Activated CD4-positive, alpha-beta T cell treated with anti-CD3 and anti-CD28 coated beads, Interleukin-2, amount 50 U/mL, for 16 hours (primary cell): ENCODE measurements at regions not wholly inside any gene's neighbourhood (a gene's known extent, or its start where the extent isn't known, plus 50 kb on each side); places are given as distances from the start of the nearest gene placed in this dataset.

ENCODE experiments used
- DNase-seq: peaks from one replicate; pipeline ENCODE4 v3.0.0-alpha.2; 2020

- DNase-seq: no peak
Observed at GRCh38 chr9:16025627-16026026, 472.8 kb downstream of the CCDC171 start.

- no peak for DNase-seq
Observed at GRCh38 chr9:16026886-16027285, 474.0 kb downstream of the CCDC171 start.

GRCh38 chr9:16028548-16028947, 475.7 kb downstream of the CCDC171 start:
- DNase-seq: no peak

GRCh38 chr9:16029046-16029615, 476.3 kb downstream of the CCDC171 start:
- no peak for DNase-seq

- no peak for DNase-seq
Observed at GRCh38 chr9:16029796-16030363, 477.0 kb downstream of the CCDC171 start.

GRCh38 chr9:16030528-16031185, 477.8 kb downstream of the CCDC171 start:
- peak; percentile 24 for DNase-seq

GRCh38 chr9:16031486-16031885, 478.6 kb downstream of the CCDC171 start:
- DNase-seq: no peak

GRCh38 chr9:16031971-16032370, 479.1 kb downstream of the CCDC171 start:
- DNase-seq: no peak

GRCh38 chr9:16032799-16033198, 480.0 kb downstream of the CCDC171 start:
- no peak for DNase-seq

GRCh38 chr9:16033253-16033652, 480.4 kb downstream of the CCDC171 start:
- DNase-seq: no peak

GRCh38 chr9:16033921-16034691, 481.3 kb downstream of the CCDC171 start:
- DNase-seq: no peak

- DNase-seq: no peak
Observed at GRCh38 chr9:16039218-16039987, 486.6 kb downstream of the CCDC171 start.

GRCh38 chr9:16039988-16040761, 487.3 kb downstream of the CCDC171 start:
- DNase-seq: no peak

GRCh38 chr9:16043756-16044578, 491.1 kb downstream of the CCDC171 start:
- no peak for DNase-seq

GRCh38 chr9:16044579-16044881, 491.7 kb downstream of the CCDC171 start:
- DNase-seq: no peak

GRCh38 chr9:16045651-16046280, 492.9 kb downstream of the CCDC171 start:
- no peak for DNase-seq

GRCh38 chr9:16046713-16047112, 493.9 kb downstream of the CCDC171 start:
- DNase-seq: no peak

GRCh38 chr9:16048129-16048528, 495.3 kb downstream of the CCDC171 start:
- no peak for DNase-seq

- DNase-seq: no peak
Observed at GRCh38 chr9:16052146-16052545, 499.3 kb downstream of the CCDC171 start.

GRCh38 chr9:16052757-16053530, 500.1 kb downstream of the CCDC171 start:
- no peak for DNase-seq
